AG04449 (cell line): ENCODE measurements at regions not wholly inside any gene's neighbourhood (a gene's known extent, or its start where the extent isn't known, plus 50 kb on each side); places are given as distances from the start of the nearest gene placed in this dataset.

ENCODE experiments used
- CTCF ChIA-PET: fragments of 350-600 bp; formaldehyde crosslinking; extraction: SDS; loops from one replicate; lab custom pipeline; 2021; ENCODE audit warnings: antibody characterized with exemption; lab: Yijun Ruan, JAX
- POLR2A ChIA-PET: fragments of 400-600, 350-600 bp; formaldehyde crosslinking; extraction: SDS; loops from one replicate; lab custom pipeline; 2020; ENCODE audit warnings: antibody characterized with exemption, inconsistent platforms; lab: Yijun Ruan, JAX
- DNase-seq: peaks from one replicate; pipeline ENCODE4 v3.0.0-alpha.2; 2010; ENCODE audit warnings: low read depth, low spot score
- H3K4me3 ChIP-seq: 2 replicates; pipeline ENCODE4 v1.5.1; 2011; ENCODE audit warnings: low read depth, mild to moderate bottlenecking, control low read depth, low read length
- CTCF ChIP-seq: IDR thresholded peaks from one replicate; pipeline ENCODE4 v1.5.1; 2011; ENCODE audit warnings: mild to moderate bottlenecking, moderate library complexity, low read length, control low read depth, inconsistent platforms; ENCODE audit not compliant: insufficient read depth; ENCODE audit errors: missing control alignments

- DNase-seq: no peak
- CTCF ChIA-PET: no interaction called here
- TF ChIP-seq CTCF: no peak
- POLR2A ChIA-PET: no interaction called here
- H3K4me3 ChIP-seq: no peak overlapping the region
Measured at GRCh38 chr11:116177521-116178210, 595.1 kb downstream of the BUD13 start.

DNA sequence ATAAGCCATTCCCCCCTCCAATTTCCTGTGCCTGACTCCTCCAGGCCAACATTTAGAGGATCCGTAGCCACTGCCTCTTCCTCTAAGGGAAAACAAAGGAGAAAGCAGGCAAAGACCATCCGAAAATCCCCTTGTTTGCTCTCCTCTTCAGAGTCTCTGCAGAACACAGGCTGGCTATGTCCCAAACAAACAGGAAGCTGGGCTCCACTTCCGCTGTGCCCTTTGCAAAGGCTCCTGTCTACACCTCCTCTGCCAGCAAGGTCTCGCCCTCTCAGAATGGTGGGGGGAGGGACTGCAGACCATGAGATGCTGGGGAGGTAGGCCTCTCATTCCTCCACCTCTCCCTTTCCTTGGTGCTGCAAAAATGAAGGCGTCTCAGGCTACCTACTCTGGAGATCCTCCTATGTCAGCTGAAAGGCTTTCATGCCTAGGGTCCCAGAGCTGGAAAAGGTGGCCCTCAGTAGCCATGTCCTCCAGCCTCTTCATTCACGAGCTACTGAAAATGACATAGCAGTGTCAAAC is 596.2 kb downstream of the BUD13 start:
- TF ChIP-seq CTCF: no peak
- ChIA-PET POLR2A (no interaction called here), CTCF (no interaction called here)
- no peak for DNase-seq
- no peak overlapping the region for H3K4me3 ChIP-seq

DNA sequence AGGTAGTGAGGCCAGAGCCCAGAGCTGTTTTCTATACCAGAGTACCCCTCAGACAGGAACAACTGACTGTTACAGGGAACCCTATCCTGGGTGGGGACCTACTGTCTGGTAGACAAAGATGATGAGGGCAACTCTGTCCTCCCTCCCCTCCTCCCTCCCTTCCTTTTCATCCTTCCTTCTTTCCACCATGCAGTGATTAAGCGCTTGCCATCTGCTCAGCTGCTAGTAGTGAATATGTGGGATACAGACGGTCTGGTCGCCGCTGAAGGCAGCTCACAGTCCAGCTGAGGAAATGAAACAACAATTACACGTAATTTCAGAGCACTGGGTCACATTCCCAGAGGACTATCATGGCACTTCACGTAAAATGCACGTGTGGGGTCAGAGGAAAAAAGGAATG is 597.1 kb downstream of the BUD13 start:
- no peak for TF ChIP-seq CTCF
- ChIA-PET POLR2A (no interaction called here), CTCF (no interaction called here)
- DNase-seq: no peak
- H3K4me3 ChIP-seq: no peak overlapping the region

- H3K4me3 ChIP-seq: no peak overlapping the region
- ChIA-PET CTCF (interaction anchor here (0.7 kb wide), 1 partner anchor 98 kb away, joined by 3 read pairs; no protein-coding TSS in a partner anchor), POLR2A (no interaction called here)
- DNase-seq: no peak
- TF ChIP-seq CTCF: no peak
Measured at GRCh38 chr11:116173941-116174911, 598.6 kb downstream of the BUD13 start.

- POLR2A ChIA-PET: no interaction called here
- no peak for DNase-seq
- CTCF ChIA-PET: interaction anchor here (0.7 kb wide), 1 partner anchor 97 kb away, joined by 3 read pairs; no protein-coding TSS in a partner anchor
- TF ChIP-seq CTCF: no peak
- no peak overlapping the region for H3K4me3 ChIP-seq
Measured at GRCh38 chr11:116173506-116173905, 599.3 kb downstream of the BUD13 start.

GRCh38 chr11:116172851-116173250 is 599.9 kb downstream of the BUD13 start:
- H3K4me3 ChIP-seq: no peak overlapping the region
- DNase-seq: no peak
- POLR2A ChIA-PET: no interaction called here
- CTCF ChIA-PET: no interaction called here
- no peak for TF ChIP-seq CTCF
